A673 (cell line): ENCODE measurements at regions not wholly inside any gene's neighbourhood (a gene's known extent, or its start where the extent isn't known, plus 50 kb on each side); places are given as distances from the start of the nearest gene placed in this dataset.

Experiments
- BruUV-seq: library from RNA; stranded (reverse); fragments of 400-500 nt; replicated peaks from 2 replicates; lab custom pipeline; 2021; lab: Mats Ljungman, UMichigan
- CTCF ChIA-PET: fragments of 300-600 bp; sonication (Branson Sonifier 250); formaldehyde crosslinking; loops from one replicate; lab custom pipeline; 2022; ENCODE audit warnings: antibody characterized with exemption; lab: Charles Lee
- POLR2A ChIA-PET: fragments of 300-600 bp; sonication (Branson Sonifier 250); formaldehyde crosslinking; loops from one replicate; lab custom pipeline; 2022; ENCODE audit warnings: antibody characterized with exemption; ENCODE audit not compliant: low non-redundant PET; lab: Charles Lee
- DNase-seq: peaks from one replicate; pipeline ENCODE4 v3.0.0-alpha.2; 2015; ENCODE audit warnings: low spot score
- H3K27ac ChIP-seq: fragments of 200-600 bp; sonication (generic); 2 replicates; pipeline ENCODE4 v1.5.1; 2016; ENCODE audit warnings: mixed run types, low read depth, mild to moderate bottlenecking, mixed read lengths, antibody characterized with exemption, low read length; ENCODE audit not compliant: poor library complexity, severe bottlenecking
- H3K27me3 ChIP-seq: fragments of 200-600 bp; sonication (generic); replicated peaks from 2 replicates; pipeline ENCODE4 v1.6.1; 2017; ENCODE audit warnings: mixed run types, low read depth, mild to moderate bottlenecking, mixed read lengths, antibody characterized with exemption, low read length; ENCODE audit not compliant: insufficient read depth, poor library complexity
- H3K36me3 ChIP-seq: fragments of 200-600 bp; sonication (generic); 2 replicates; pipeline ENCODE4 v1.6.1; 2016; ENCODE audit warnings: mixed run types, mild to moderate bottlenecking, mixed read lengths, antibody characterized with exemption, low read length; ENCODE audit not compliant: insufficient read depth, poor library complexity, severe bottlenecking
- H3K4me1 ChIP-seq: fragments of 200-600 bp; sonication (generic); 2 replicates; pipeline ENCODE4 v1.6.1; 2017; ENCODE audit warnings: mixed run types, mild to moderate bottlenecking, mixed read lengths, antibody characterized with exemption, low read length; ENCODE audit not compliant: insufficient read depth, poor library complexity, severe bottlenecking
- H3K4me3 ChIP-seq: fragments of 200-600 bp; sonication (generic); 2 replicates; pipeline ENCODE4 v1.5.1; 2016; ENCODE audit warnings: low read depth, mixed run types, mild to moderate bottlenecking, mixed read lengths, low read length; ENCODE audit not compliant: poor library complexity, severe bottlenecking
- H3K9me3 ChIP-seq: fragments of 200-600 bp; sonication (generic); 2 replicates; pipeline ENCODE4 v1.6.1; 2016; ENCODE audit warnings: mixed run types, low read depth, mild to moderate bottlenecking, mixed read lengths, antibody characterized with exemption, low read length; ENCODE audit not compliant: poor library complexity, severe bottlenecking
- CTCF ChIP-seq: fragments of 300-800, 200-600 bp; sonication (generic); conservative IDR thresholded peaks from 2 replicates; pipeline ENCODE4 v1.5.1; 2017; ENCODE audit warnings: low read depth, mild to moderate bottlenecking, antibody characterized with exemption, low read length, moderate library complexity, mixed read lengths
- EZH2 ChIP-seq: fragments of 200-600 bp; sonication (generic); IDR thresholded peaks from 2 replicates; pipeline ENCODE4 v1.6.1; 2017; ENCODE audit warnings: borderline replicate concordance, low read depth, mild to moderate bottlenecking, mixed read lengths, antibody characterized with exemption, low read length; ENCODE audit not compliant: poor library complexity, severe bottlenecking
- intact Hi-C: fragments of 100-400 bp; cut with micrococcal nuclease; formaldehyde crosslinking; loops from one replicate; pipeline ENCODE4 v1.10.0; 2022; ENCODE audit not compliant: unreplicated experiment

- Histone ChIP-seq H3K36me3 (no peaks in the 10 kb centered on the region), H3K4me1 (no peaks in the 10 kb centered on the region), H3K4me3 (no peak overlapping the region), H3K9me3 (no peaks in the 10 kb centered on the region), H3K27ac (no peak overlapping the region), H3K27me3 (no peaks in the 10 kb centered on the region)
- ChIA-PET POLR2A (no interaction called here), CTCF (no interaction called here)
- intact Hi-C loops: no loop called here
- BruUV-seq: no TSS peak
- TF ChIP-seq EZH2 (no peak), CTCF (no peak)
- no peak for DNase-seq
Measured at GRCh38 chr5:154544646-154545045, 66.6 kb upstream of the HAND1 start.

GRCh38 chr5:154543380-154543779, 65.4 kb upstream of the HAND1 start:
- CTCF ChIA-PET: no interaction called here
- TF ChIP-seq EZH2 (no peak), CTCF (no peak)
- Histone ChIP-seq H3K4me1 (no peaks in the 10 kb centered on the region), H3K36me3 (no peaks in the 10 kb centered on the region), H3K27ac (no peak overlapping the region), H3K9me3 (no peaks in the 10 kb centered on the region), H3K27me3 (no peaks in the 10 kb centered on the region), H3K4me3 (no peak overlapping the region)
- DNase-seq: no peak
- POLR2A ChIA-PET: no interaction called here
- intact Hi-C loops: no loop called here
- BruUV-seq: no TSS peak

- Histone ChIP-seq H3K27ac (no peak overlapping the region), H3K4me3 (no peak overlapping the region), H3K9me3 (no peaks in the 10 kb centered on the region), H3K36me3 (no peaks in the 10 kb centered on the region), H3K4me1 (no peaks in the 10 kb centered on the region), H3K27me3 (no peaks in the 10 kb centered on the region)
- ChIA-PET POLR2A (no interaction called here), CTCF (interaction anchor here (0.9 kb wide), 1 partner anchor 19 kb away, joined by 15 read pairs; no protein-coding TSS in a partner anchor)
- DNase-seq: no peak
- intact Hi-C loops: no loop called here
- TF ChIP-seq CTCF (no peak), EZH2 (no peak)
- no TSS peak for BruUV-seq
Measured at GRCh38 chr5:154542581-154542980, 64.6 kb upstream of the HAND1 start.
